ENCODE measurements at regions not wholly inside any gene's neighbourhood (a gene's known extent, or its start where the extent isn't known, plus 50 kb on each side); places are given as distances from the start of the nearest gene placed in this dataset.

GRCh38 chr6:105886066-105886813 lies 199.9 kb upstream of the PRDM1 start:
- Histone ChIP-seq H3K27ac (ENCODE audit: low read length, poor library complexity, severe bottlenecking) (no peak overlapping the region), H2AFZ (ENCODE audit: low read depth, low read length) (no peak overlapping the region), H3K9ac (ENCODE audit: low read length) (no peak overlapping the region), H2BK15ac (ENCODE audit: low read depth, poor library complexity, severe bottlenecking) (no peak overlapping the region), H3K18ac (ENCODE audit: low read depth in 1 of 2, low read length in 2 of 2) (no peak overlapping the region), H3K9me3 (ENCODE audit: control insufficient read depth, low read length) (peaks cover 8% of the 10 kb centered on the region), H3K4me2 (ENCODE audit: low read length, poor library complexity, severe bottlenecking) (no peak overlapping the region), H3K23ac (ENCODE audit: low read length in 2 of 2) (no peak overlapping the region), H3K79me1 (replicated peaks; ENCODE audit: low read length, poor library complexity, severe bottlenecking) (no peaks in the 10 kb centered on the region), H2AK5ac (ENCODE audit: low read length, severe bottlenecking) (no peak overlapping the region), H4K8ac (ENCODE audit: low read length) (no peak overlapping the region), H2BK120ac (ENCODE audit: low read depth, low read length) (no peak overlapping the region), H3K27me3 (ENCODE audit: control insufficient read depth in 1 of 2, insufficient read depth in 1 of 2, low read length in 2 of 2) (no peaks in the 10 kb centered on the region), H2BK5ac (ENCODE audit: low read depth, low read length, poor library complexity, severe bottlenecking) (no peak overlapping the region), H3K14ac (ENCODE audit: low read length in 2 of 2) (no peak overlapping the region), H3K4ac (ENCODE audit: low read depth in 1 of 2, low read length in 2 of 2) (no peak overlapping the region), H3K36me3 (ENCODE audit: control insufficient read depth in 1 of 2, insufficient read depth in 2 of 2, low read depth in 1 of 2, low read length in 2 of 2) (no peaks in the 10 kb centered on the region), H4K91ac (ENCODE audit: low read length) (no peak overlapping the region), H2BK12ac (ENCODE audit: low read length in 2 of 2) (no peak overlapping the region), H3K4me3 (ENCODE audit: insufficient read depth in 1 of 2, low read depth in 1 of 2, low read length in 2 of 2) (no peak overlapping the region), H3K4me1 (ENCODE audit: control insufficient read depth, insufficient read depth, low read depth, low read length) (no peaks in the 10 kb centered on the region)
- 82% methylated on average over 4 of the region's 7 CpGs for WGBS
- no peak for DNase-seq

GRCh38 chr6:105884426-105884825 lies 201.7 kb upstream of the PRDM1 start:
- Histone ChIP-seq H3K14ac (ENCODE audit: low read length in 2 of 2) (no peak overlapping the region), H3K9me3 (ENCODE audit: control insufficient read depth, low read length) (peaks cover 2% of the 10 kb centered on the region), H2BK5ac (ENCODE audit: low read depth, low read length, poor library complexity, severe bottlenecking) (no peak overlapping the region), H3K27ac (ENCODE audit: low read length, poor library complexity, severe bottlenecking) (no peak overlapping the region), H3K36me3 (ENCODE audit: control insufficient read depth in 1 of 2, insufficient read depth in 2 of 2, low read depth in 1 of 2, low read length in 2 of 2) (no peaks in the 10 kb centered on the region), H3K4me3 (ENCODE audit: insufficient read depth in 1 of 2, low read depth in 1 of 2, low read length in 2 of 2) (no peak overlapping the region), H4K8ac (ENCODE audit: low read length) (no peak overlapping the region), H3K9ac (ENCODE audit: low read length) (no peak overlapping the region), H3K79me1 (replicated peaks; ENCODE audit: low read length, poor library complexity, severe bottlenecking) (no peaks in the 10 kb centered on the region), H3K23ac (ENCODE audit: low read length in 2 of 2) (no peak overlapping the region), H2BK12ac (ENCODE audit: low read length in 2 of 2) (no peak overlapping the region), H3K27me3 (ENCODE audit: control insufficient read depth in 1 of 2, insufficient read depth in 1 of 2, low read length in 2 of 2) (peaks cover 0 to 4% of the 10 kb centered on the region in 2 experiments), H2AFZ (ENCODE audit: low read depth, low read length) (no peak overlapping the region), H3K18ac (ENCODE audit: low read depth in 1 of 2, low read length in 2 of 2) (no peak overlapping the region), H3K4me2 (ENCODE audit: low read length, poor library complexity, severe bottlenecking) (no peak overlapping the region), H3K4me1 (ENCODE audit: control insufficient read depth, insufficient read depth, low read depth, low read length) (no peaks in the 10 kb centered on the region), H3K4ac (ENCODE audit: low read depth in 1 of 2, low read length in 2 of 2) (no peak overlapping the region), H2AK5ac (ENCODE audit: low read length, severe bottlenecking) (no peak overlapping the region), H2BK120ac (ENCODE audit: low read depth, low read length) (no peak overlapping the region), H2BK15ac (ENCODE audit: low read depth, poor library complexity, severe bottlenecking) (no peak overlapping the region), H4K91ac (ENCODE audit: low read length) (no peak overlapping the region)
- DNase-seq: no peak
- WGBS: 94% methylated on average over 7 of the region's 7 CpGs

- Histone ChIP-seq H2BK5ac (ENCODE audit: low read depth, low read length, poor library complexity, severe bottlenecking) (no peak overlapping the region), H4K8ac (ENCODE audit: low read length) (no peak overlapping the region), H3K27me3 (ENCODE audit: control insufficient read depth in 1 of 2, insufficient read depth in 1 of 2, low read length in 2 of 2) (peaks cover 0 to 4% of the 10 kb centered on the region in 2 experiments), H3K9ac (ENCODE audit: low read length) (no peak overlapping the region), H3K79me1 (replicated peaks; ENCODE audit: low read length, poor library complexity, severe bottlenecking) (no peaks in the 10 kb centered on the region), H3K36me3 (ENCODE audit: control insufficient read depth in 1 of 2, insufficient read depth in 2 of 2, low read depth in 1 of 2, low read length in 2 of 2) (no peaks in the 10 kb centered on the region), H3K14ac (ENCODE audit: low read length in 2 of 2) (no peak overlapping the region), H3K4me3 (ENCODE audit: insufficient read depth in 1 of 2, low read depth in 1 of 2, low read length in 2 of 2) (no peak overlapping the region), H2BK12ac (ENCODE audit: low read length in 2 of 2) (no peak overlapping the region), H3K27ac (ENCODE audit: low read length, poor library complexity, severe bottlenecking) (no peak overlapping the region), H3K18ac (ENCODE audit: low read depth in 1 of 2, low read length in 2 of 2) (peak overlapping the region in 1 of 2 experiments; percentile 34), H2BK120ac (ENCODE audit: low read depth, low read length) (no peak overlapping the region), H3K4me2 (ENCODE audit: low read length, poor library complexity, severe bottlenecking) (no peak overlapping the region), H3K4ac (ENCODE audit: low read depth in 1 of 2, low read length in 2 of 2) (no peak overlapping the region), H3K9me3 (ENCODE audit: control insufficient read depth, low read length) (no peaks in the 10 kb centered on the region), H2BK15ac (ENCODE audit: low read depth, poor library complexity, severe bottlenecking) (no peak overlapping the region), H3K23ac (ENCODE audit: low read length in 2 of 2) (no peak overlapping the region), H2AK5ac (ENCODE audit: low read length, severe bottlenecking) (no peak overlapping the region), H2AFZ (ENCODE audit: low read depth, low read length) (no peak overlapping the region), H3K4me1 (ENCODE audit: control insufficient read depth, insufficient read depth, low read depth, low read length) (no peaks in the 10 kb centered on the region), H4K91ac (ENCODE audit: low read length) (no peak overlapping the region)
- 87% methylated on average over 4 of the region's 4 CpGs for WGBS
- DNase-seq: no peak
Observed at GRCh38 chr6:105884011-105884410, 202.1 kb upstream of the PRDM1 start.

- no peak overlapping the region for H4K91ac ChIP-seq (ENCODE audit: low read length)
Observed at GRCh38 chr6:105882828-105883227, 203.3 kb upstream of the PRDM1 start.

More at GRCh38 chr6:105882828-105883227, 203.3 kb upstream of the PRDM1 start:
- no peaks in the 10 kb centered on the region for H3K4me1 ChIP-seq (ENCODE audit: control insufficient read depth, insufficient read depth, low read depth, low read length)
- no peak overlapping the region for H2AFZ ChIP-seq (ENCODE audit: low read depth, low read length)
- H3K36me3 ChIP-seq (ENCODE audit: control insufficient read depth in 1 of 2, insufficient read depth in 2 of 2, low read depth in 1 of 2, low read length in 2 of 2): no peaks in the 10 kb centered on the region
- H3K14ac ChIP-seq (ENCODE audit: low read length in 2 of 2): no peak overlapping the region
- no peak for DNase-seq
- no peak overlapping the region for H3K9ac ChIP-seq (ENCODE audit: low read length)
- H3K27me3 ChIP-seq (ENCODE audit: control insufficient read depth in 1 of 2, insufficient read depth in 1 of 2, low read length in 2 of 2): peaks cover 0 to 4% of the 10 kb centered on the region in 2 experiments
- no peak overlapping the region for H2BK15ac ChIP-seq (ENCODE audit: low read depth, poor library complexity, severe bottlenecking)
- H3K79me1 ChIP-seq (replicated peaks; ENCODE audit: low read length, poor library complexity, severe bottlenecking): no peaks in the 10 kb centered on the region
- H3K27ac ChIP-seq (ENCODE audit: low read length, poor library complexity, severe bottlenecking): no peak overlapping the region
- no peak overlapping the region for H3K4ac ChIP-seq (ENCODE audit: low read depth in 1 of 2, low read length in 2 of 2)
- no peak overlapping the region for H2BK12ac ChIP-seq (ENCODE audit: low read length in 2 of 2)
- no peak overlapping the region for H3K23ac ChIP-seq (ENCODE audit: low read length in 2 of 2)
- no peak overlapping the region for H3K18ac ChIP-seq (ENCODE audit: low read depth in 1 of 2, low read length in 2 of 2)
- H3K4me2 ChIP-seq (ENCODE audit: low read length, poor library complexity, severe bottlenecking): no peak overlapping the region
- no peaks in the 10 kb centered on the region for H3K9me3 ChIP-seq (ENCODE audit: control insufficient read depth, low read length)
- H2BK5ac ChIP-seq (ENCODE audit: low read depth, low read length, poor library complexity, severe bottlenecking): no peak overlapping the region
- H2BK120ac ChIP-seq (ENCODE audit: low read depth, low read length): no peak overlapping the region
- 100% methylated on average over 2 of the region's 2 CpGs for WGBS
- no peak overlapping the region for H2AK5ac ChIP-seq (ENCODE audit: low read length, severe bottlenecking)
- H3K4me3 ChIP-seq (ENCODE audit: insufficient read depth in 1 of 2, low read depth in 1 of 2, low read length in 2 of 2): no peak overlapping the region
- no peak overlapping the region for H4K8ac ChIP-seq (ENCODE audit: low read length)

All from mesenchymal stem cell (in vitro differentiated cells and primary cell).